Lower lobe of right lung (tissue), 2 donors: ENCODE measurements at regions not wholly inside any gene's neighbourhood (a gene's known extent, or its start where the extent isn't known, plus 50 kb on each side); places are given as distances from the start of the nearest gene placed in this dataset.

Source experiments
- ATAC-seq, 2 donors: fragments of 200-7000 bp; cut with Tn5 transposase; one replicate each; pipeline ENCODE4 v1.9.1; 2020 to 2022; ENCODE audit warnings: mild to moderate bottlenecking in 2 of 2, moderate library complexity in 2 of 2
- DNase-seq: peaks from one replicate; pipeline ENCODE4 v3.0.0-alpha.2; 2020
- H3K27ac ChIP-seq: fragments of 200-600 bp; one replicate; pipeline ENCODE4 v1.8.0; 2022
- H3K27me3 ChIP-seq: fragments of 200-600 bp; one replicate; pipeline ENCODE4 v1.8.0; 2022; ENCODE audit warnings: low read depth
- H3K36me3 ChIP-seq: fragments of 200-600 bp; one replicate; pipeline ENCODE4 v1.8.0; 2022; ENCODE audit warnings: mild to moderate bottlenecking
- H3K4me1 ChIP-seq: fragments of 200-600 bp; one replicate; pipeline ENCODE4 v1.8.0; 2022
- H3K4me3 ChIP-seq: fragments of 200-600 bp; one replicate; pipeline ENCODE4 v1.8.0; 2022; ENCODE audit warnings: mild to moderate bottlenecking
- H3K9me3 ChIP-seq: fragments of 200-600 bp; one replicate; pipeline ENCODE4 v1.8.0; 2022
- intact Hi-C: fragments of 100-400 bp; cut with DNase I; formaldehyde crosslinking; loops from one replicate; pipeline ENCODE4 v1.11.0; 2022
- TF ChIP-seq, protein P1 (sequence below): fragments of 200-600 bp; IDR thresholded peaks from one replicate; pipeline ENCODE4 v1.8.0; 2022; ENCODE audit warnings: antibody characterized with exemption, mild to moderate bottlenecking
- donor health status: DM: no; HTN: yes; CAD: no; lungs with severe emphysema.

GRCh38 chr2:239828192-239828972 lies 196.8 kb downstream of the NDUFA10 start:
- no peaks in the 10 kb centered on the region for H3K27me3 ChIP-seq
- no peaks in the 10 kb centered on the region for H3K9me3 ChIP-seq
- H3K36me3 ChIP-seq, result no peaks in the 10 kb centered on the region
- H3K27ac ChIP-seq, result no peak overlapping the region
- TF ChIP-seq, protein P1, sequence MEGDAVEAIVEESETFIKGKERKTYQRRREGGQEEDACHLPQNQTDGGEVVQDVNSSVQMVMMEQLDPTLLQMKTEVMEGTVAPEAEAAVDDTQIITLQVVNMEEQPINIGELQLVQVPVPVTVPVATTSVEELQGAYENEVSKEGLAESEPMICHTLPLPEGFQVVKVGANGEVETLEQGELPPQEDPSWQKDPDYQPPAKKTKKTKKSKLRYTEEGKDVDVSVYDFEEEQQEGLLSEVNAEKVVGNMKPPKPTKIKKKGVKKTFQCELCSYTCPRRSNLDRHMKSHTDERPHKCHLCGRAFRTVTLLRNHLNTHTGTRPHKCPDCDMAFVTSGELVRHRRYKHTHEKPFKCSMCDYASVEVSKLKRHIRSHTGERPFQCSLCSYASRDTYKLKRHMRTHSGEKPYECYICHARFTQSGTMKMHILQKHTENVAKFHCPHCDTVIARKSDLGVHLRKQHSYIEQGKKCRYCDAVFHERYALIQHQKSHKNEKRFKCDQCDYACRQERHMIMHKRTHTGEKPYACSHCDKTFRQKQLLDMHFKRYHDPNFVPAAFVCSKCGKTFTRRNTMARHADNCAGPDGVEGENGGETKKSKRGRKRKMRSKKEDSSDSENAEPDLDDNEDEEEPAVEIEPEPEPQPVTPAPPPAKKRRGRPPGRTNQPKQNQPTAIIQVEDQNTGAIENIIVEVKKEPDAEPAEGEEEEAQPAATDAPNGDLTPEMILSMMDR, result no peak
- DNase-seq (no peak), ATAC-seq (no peak)
- no peak overlapping the region for H3K4me3 ChIP-seq
- intact Hi-C loops, result no loop called here
- H3K4me1 ChIP-seq, result peaks cover 13% of the 10 kb centered on the region

DNA sequence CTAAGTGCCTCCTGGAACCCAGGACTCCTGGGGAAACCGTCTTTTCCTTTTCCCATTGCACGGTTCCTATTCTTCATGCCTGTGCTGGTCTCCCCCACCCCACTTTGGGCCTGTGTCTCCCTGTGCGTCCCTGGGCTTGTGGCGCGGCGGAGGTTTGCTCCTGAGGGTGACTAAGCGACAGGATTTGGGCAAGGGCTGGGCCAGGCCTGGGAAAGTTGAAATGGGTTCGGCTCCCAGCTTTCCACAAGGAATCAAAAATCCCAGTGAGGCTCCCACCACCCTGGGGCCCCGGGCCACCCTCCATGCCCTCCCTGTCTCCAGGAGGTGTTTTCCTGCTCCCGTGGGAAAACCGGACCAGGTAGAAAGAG lies 197.6 kb downstream of the NDUFA10 start:
- intact Hi-C loops, result no loop called here
- Histone ChIP-seq H3K9me3 (no peaks in the 10 kb centered on the region), H3K27me3 (no peaks in the 10 kb centered on the region), H3K36me3 (no peaks in the 10 kb centered on the region), H3K27ac (no peak overlapping the region), H3K4me1 (peaks cover 13% of the 10 kb centered on the region), H3K4me3 (no peak overlapping the region)
- TF ChIP-seq, protein P1, result no peak
- ATAC-seq, result no peak
- DNase-seq, result no peak

GRCh38 chr2:239826786-239827522 lies 198.2 kb downstream of the NDUFA10 start:
- H3K36me3 ChIP-seq, result no peaks in the 10 kb centered on the region
- intact Hi-C loops, result no loop called here
- no peak for ATAC-seq
- no peak overlapping the region for H3K27ac ChIP-seq
- H3K4me1 ChIP-seq, result peaks cover 13% of the 10 kb centered on the region
- no peak for DNase-seq
- H3K4me3 ChIP-seq, result no peak overlapping the region
- H3K9me3 ChIP-seq, result no peaks in the 10 kb centered on the region
- TF ChIP-seq, protein P1, result no peak
- H3K27me3 ChIP-seq, result no peaks in the 10 kb centered on the region

DNA sequence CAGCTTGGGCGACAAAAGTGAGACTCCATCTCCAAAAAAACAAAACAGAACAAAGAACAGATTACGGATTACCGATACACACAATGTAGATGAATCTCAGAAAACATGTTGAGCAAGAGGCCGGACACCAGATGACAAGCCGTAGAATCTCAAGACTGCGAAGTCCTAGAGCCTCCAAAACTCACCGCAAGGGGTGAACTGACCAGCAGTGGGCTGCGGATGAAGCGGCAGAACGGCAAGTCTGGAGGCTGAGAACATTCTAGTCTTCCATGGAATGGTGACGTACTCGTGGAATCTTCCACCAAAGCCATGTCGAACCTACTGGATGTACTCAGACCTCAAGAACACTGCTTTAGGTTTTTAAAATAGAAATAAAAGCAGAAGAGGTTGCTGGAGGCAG lies 198.8 kb downstream of the NDUFA10 start:
- intact Hi-C loops, result no loop called here

DNA sequence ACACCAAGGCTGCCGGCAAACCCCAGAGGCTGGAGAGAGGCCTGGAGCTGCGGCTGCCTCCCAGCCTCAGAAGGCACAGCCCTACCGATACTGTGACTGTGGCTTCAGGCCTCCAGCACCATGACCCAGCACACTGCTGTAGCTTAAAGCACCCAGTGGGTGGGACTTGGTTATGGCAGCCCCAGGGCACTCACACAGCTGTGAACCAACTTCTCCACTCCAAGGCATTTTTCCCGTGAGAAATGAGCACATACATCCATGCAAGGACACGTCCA lies 199.5 kb downstream of the NDUFA10 start:
- Histone ChIP-seq H3K4me3 (no peak overlapping the region), H3K9me3 (no peaks in the 10 kb centered on the region), H3K27me3 (no peaks in the 10 kb centered on the region), H3K4me1 (peaks cover 7% of the 10 kb centered on the region), H3K27ac (no peak overlapping the region), H3K36me3 (no peaks in the 10 kb centered on the region)
- intact Hi-C loops, result no loop called here
- no peak for ATAC-seq
- DNase-seq, result no peak
- TF ChIP-seq, protein P1, result no peak

More for the DNA sequence above, 198.8 kb downstream of the NDUFA10 start:
- TF ChIP-seq, protein P1, result no peak
- no peaks in the 10 kb centered on the region for H3K27me3 ChIP-seq
- no peak overlapping the region for H3K27ac ChIP-seq
- ATAC-seq, result no peak
- no peak overlapping the region for H3K4me3 ChIP-seq
- H3K9me3 ChIP-seq, result no peaks in the 10 kb centered on the region
- H3K4me1 ChIP-seq, result peaks cover 13% of the 10 kb centered on the region
- H3K36me3 ChIP-seq, result no peaks in the 10 kb centered on the region
- no peak for DNase-seq
